Heart left ventricle (tissue), 16 donors: ENCODE measurements at regions not wholly inside any gene's neighbourhood (a gene's known extent, or its start where the extent isn't known, plus 50 kb on each side); places are given as distances from the start of the nearest gene placed in this dataset.
A peak's percentile ranks its signal among the peaks of the same experiment; 100 is the strongest.

Source experiments
- ATAC-seq, 4 donors: fragments of 200-7000 bp; cut with Tn5 transposase; one replicate each; pipeline ENCODE4 v1.9.1; 2020 to 2022; ENCODE audit warnings: moderate library complexity in 4 of 4, mild to moderate bottlenecking in 3 of 4, moderate number of reproducible peaks in 1 of 4
- DNase-seq, 5 donors: peaks; one replicate each; pipeline ENCODE4 v3.0.0-alpha.2; 2020
- H3K27ac ChIP-seq, 12 donors: fragments of 200-600 bp; sonication (generic) in 4 of 12; one replicate each; pipeline versions ENCODE4 v1.5.0 to v1.8.0; 2016 to 2022; ENCODE audit warnings: mild to moderate bottlenecking in 2 of 12
- H3K27me3 ChIP-seq, 9 donors: fragments of 200-600 bp; sonication (generic) in 2 of 9; one replicate each; pipeline versions ENCODE4 v1.5.1 to v1.8.0; 2016 to 2022; ENCODE audit warnings: mild to moderate bottlenecking in 3 of 9
- H3K36me3 ChIP-seq, 9 donors: fragments of 200-600 bp; sonication (generic) in 2 of 9; one replicate each; pipeline versions ENCODE4 v1.5.0 to v1.8.0; 2018 to 2022; ENCODE audit warnings: mild to moderate bottlenecking in 2 of 9
- H3K4me1 ChIP-seq, 12 donors: fragments of 200-600 bp; sonication (generic) in 4 of 12; one replicate each; pipeline versions ENCODE4 v1.5.0 to v1.8.0; 2016 to 2022; ENCODE audit warnings: mild to moderate bottlenecking in 3 of 12
- H3K4me3 ChIP-seq, 12 donors: fragments of 200-600 bp; sonication (generic) in 4 of 12; one replicate each; pipeline versions ENCODE4 v1.5.0 to v1.8.0; 2017 to 2022; ENCODE audit warnings: mild to moderate bottlenecking in 9 of 12, moderate library complexity in 4 of 12
- H3K9me3 ChIP-seq, 12 donors: fragments of 200-600 bp; sonication (generic) in 4 of 12; one replicate each; pipeline versions ENCODE4 v1.5.0 to v1.8.0; 2016 to 2022; ENCODE audit warnings: mild to moderate bottlenecking in 1 of 12
- CTCF ChIP-seq, 12 donors: fragments of 200-600 bp; sonication (generic) in 4 of 12; IDR thresholded peaks; one replicate each; pipeline versions ENCODE4 v1.5.0 to v1.8.0; 2018 to 2022; ENCODE audit warnings: antibody characterized with exemption in 12 of 12, mild to moderate bottlenecking in 5 of 12
- POLR2A ChIP-seq, 2 donors: fragments of 450-650 bp; IDR thresholded peaks; one replicate each; pipeline ENCODE4 v1.6.1; 2017; ENCODE audit warnings: antibody characterized with exemption in 2 of 2, mild to moderate bottlenecking in 2 of 2, moderate library complexity in 2 of 2
- WGBS, 4 donors: extraction: QIAGEN DNeasy Blood & Tissue Kit in 2 of 4; methylation state at CpG; one replicate each; pipeline versions ENCODE4 v1.1.5 to v1.1.7; 2013 to 2018; 5-methylcytosine and 5-hydroxymethylcytosine counted together
- intact Hi-C, 10 donors: fragments of 100-400 bp; cut with DNase I; formaldehyde crosslinking; loops; one replicate each; pipeline versions ENCODE4 v1.11.1 to v1.14.2; 2022
- donor health status: ischemic (EF 13 %, LVEDD 7.1; RV severe dilation, severe dysfunction).
- donor health status: healthy with polysubstance abuse.
- donor health status: DM: no; HTN: yes; CAD: no.
- donor health status: DM: no; HTN: no; CAD: no.
- donor health status: ischemic (EF 25% LVEDD 6.9; RV normal size, moderate dysfunction).
- donor health status: ischemic (EF 25% LVEDD 5.7; RV mildly dilated, moderate dysfunction).
- donor health status: healthy.
- donor health status: DM: yes; HTN: yes; CAD: no.
- donor health status: ischemic (EF 35%, LVEDD 5.7; RV mildly dilated, moderate dysfunction).
- donor health status: nonischemic (EF 11% LVEDD 7.7; RV severe dilation, severe dysfunction).
- donor health status: DM: yes; HTN: yes; CAD: no.
- donor health status: PGD.
- donor health status: ischemic (EF 29% LVEDD 5.4; RV normal size, mild dysfunction).
- donor health status: nonischemic (EF 23%, LVEDD 6.1; RV moderate dilation, normal function).

- Histone ChIP-seq H3K4me3 (no peak overlapping the region), H3K27ac (no peak overlapping the region), H3K27me3 (no peaks in the 10 kb centered on the region), H3K9me3 (no peaks in the 10 kb centered on the region), H3K4me1 (peaks cover 0 to 12% (median 6%) of the 10 kb centered on the region in 12 donors), H3K36me3 (no peaks in the 10 kb centered on the region)
- DNase-seq (no peak), ATAC-seq (no peak)
- intact Hi-C loops = no loop called here
- TF ChIP-seq CTCF (IDR thresholded peaks at IDR 0.05) (no peak), POLR2A (IDR thresholded peaks at IDR 0.05) (no peak)
- WGBS, 4 donors = 58 to 89% (median 66%) methylated on average over 3 of the region's 3 CpGs
These were observed 164.3 kb downstream of the RPIA start for GRCh38 chr2:88855620-88856408.

- DNase-seq = no peak
- Histone ChIP-seq H3K4me3 (no peak overlapping the region), H3K4me1 (peaks cover 0 to 12% (median 6%) of the 10 kb centered on the region in 12 donors), H3K27ac (no peak overlapping the region), H3K27me3 (no peaks in the 10 kb centered on the region), H3K36me3 (no peaks in the 10 kb centered on the region), H3K9me3 (no peaks in the 10 kb centered on the region)
- TF ChIP-seq POLR2A (IDR thresholded peaks at IDR 0.05) (no peak), CTCF (IDR thresholded peaks at IDR 0.05) (no peak)
- WGBS, 4 donors = 77 to 96% (median 87%) methylated on average over 3 of the region's 3 CpGs
- intact Hi-C loops = no loop called here
- ATAC-seq = no peak
These were observed 165.1 kb downstream of the RPIA start for GRCh38 chr2:88856409-88857135.

- Histone ChIP-seq H3K36me3 (no peaks in the 10 kb centered on the region), H3K4me1 (peaks cover 0 to 12% (median 6%) of the 10 kb centered on the region in 12 donors), H3K27me3 (no peaks in the 10 kb centered on the region), H3K9me3 (no peaks in the 10 kb centered on the region), H3K27ac (peak overlapping the region in 1 of 12 donors; percentile 33), H3K4me3 (no peak overlapping the region)
- TF ChIP-seq CTCF (IDR thresholded peaks at IDR 0.05) (no peak), POLR2A (IDR thresholded peaks at IDR 0.05) (no peak)
- no peak for DNase-seq
- no peak for ATAC-seq
- 91 to 94% (median 92%) methylated on average over 9 of the region's 9 CpGs for WGBS, 4 donors
- intact Hi-C loops = no loop called here
These were observed 165.8 kb downstream of the RPIA start for GRCh38 chr2:88857274-88857741.

- no peak for TF ChIP-seq CTCF (IDR thresholded peaks at IDR 0.05)
- TF ChIP-seq POLR2A (IDR thresholded peaks at IDR 0.05) = no peak
- Histone ChIP-seq H3K36me3 (no peaks in the 10 kb centered on the region), H3K9me3 (no peaks in the 10 kb centered on the region), H3K27ac (peak overlapping the region in 2 of 12 donors; percentile 19 to 33), H3K4me1 (peaks cover 0 to 12% (median 6%) of the 10 kb centered on the region in 12 donors), H3K4me3 (no peak overlapping the region), H3K27me3 (no peaks in the 10 kb centered on the region)
- DNase-seq (peak in 3 of 5 donors; percentile 19 to 29 (median 28)), ATAC-seq (peak in 3 of 4 donors; percentile 16 to 73 (median 29))
- WGBS, 4 donors = 47 to 64% (median 53%) methylated on average over 7 of the region's 7 CpGs
- intact Hi-C loops = no loop called here
These were observed 166.5 kb downstream of the RPIA start for GRCh38 chr2:88857951-88858411.
